ENCODE measurements at regions not wholly inside any gene's neighbourhood (a gene's known extent, or its start where the extent isn't known, plus 50 kb on each side); places are given as distances from the start of the nearest gene placed in this dataset.
"Not testable (repeated sequence)": the region's sequence is repeated elsewhere in the genome, so short reads cannot be mapped to it uniquely, and the experiment has no call there.

DNA sequence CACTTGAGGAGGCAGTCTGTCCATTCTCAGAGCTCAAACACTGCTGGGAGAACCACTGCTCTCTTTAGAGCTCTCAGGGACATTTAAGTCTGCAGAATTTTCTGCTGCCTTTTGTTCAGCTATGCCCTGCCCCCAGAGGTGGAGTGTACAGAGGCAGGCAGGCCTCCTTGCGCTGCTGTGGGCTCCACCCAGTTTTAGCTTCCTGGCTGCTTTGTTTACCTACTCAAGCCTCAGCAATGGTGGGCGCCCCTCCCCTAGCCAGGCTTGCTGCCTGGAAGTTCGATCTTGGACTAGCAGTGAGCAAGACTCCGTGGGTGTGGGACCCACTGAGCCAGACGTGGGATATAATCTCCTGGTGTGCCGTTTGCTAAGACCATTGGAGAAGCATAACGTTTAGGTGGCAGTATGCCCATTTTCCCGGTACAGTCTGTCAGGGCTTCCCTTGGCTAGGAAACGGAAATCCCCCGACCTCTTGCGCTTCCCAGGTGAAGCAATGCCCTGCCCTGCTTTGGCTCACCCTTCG lies 271.6 kb upstream of the ZNF32 start:
- TF ChIP-seq TCF12 (IDR thresholded peaks at IDR 0.05); EP300 (IDR thresholded peaks at IDR 0.05; ENCODE audit: borderline replicate concordance in 1 of 2, low read depth in 1 of 2, low read length in 1 of 2); MXI1 (IDR thresholded peaks at IDR 0.05; ENCODE audit: low read depth, low read length); SIN3A (IDR thresholded peaks at IDR 0.05; ENCODE audit: borderline replicate concordance, low read depth, low read length); POLR2AphosphoS5 (IDR thresholded peaks at IDR 0.05; ENCODE audit: low read depth, low read length): not testable (repeated sequence)
- TF ChIP-seq, protein P1, sequence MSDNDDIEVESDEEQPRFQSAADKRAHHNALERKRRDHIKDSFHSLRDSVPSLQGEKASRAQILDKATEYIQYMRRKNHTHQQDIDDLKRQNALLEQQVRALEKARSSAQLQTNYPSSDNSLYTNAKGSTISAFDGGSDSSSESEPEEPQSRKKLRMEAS (IDR thresholded peaks at IDR 0.05; ENCODE audit: low read depth), result not testable (repeated sequence)
- TF ChIP-seq, protein P2, sequence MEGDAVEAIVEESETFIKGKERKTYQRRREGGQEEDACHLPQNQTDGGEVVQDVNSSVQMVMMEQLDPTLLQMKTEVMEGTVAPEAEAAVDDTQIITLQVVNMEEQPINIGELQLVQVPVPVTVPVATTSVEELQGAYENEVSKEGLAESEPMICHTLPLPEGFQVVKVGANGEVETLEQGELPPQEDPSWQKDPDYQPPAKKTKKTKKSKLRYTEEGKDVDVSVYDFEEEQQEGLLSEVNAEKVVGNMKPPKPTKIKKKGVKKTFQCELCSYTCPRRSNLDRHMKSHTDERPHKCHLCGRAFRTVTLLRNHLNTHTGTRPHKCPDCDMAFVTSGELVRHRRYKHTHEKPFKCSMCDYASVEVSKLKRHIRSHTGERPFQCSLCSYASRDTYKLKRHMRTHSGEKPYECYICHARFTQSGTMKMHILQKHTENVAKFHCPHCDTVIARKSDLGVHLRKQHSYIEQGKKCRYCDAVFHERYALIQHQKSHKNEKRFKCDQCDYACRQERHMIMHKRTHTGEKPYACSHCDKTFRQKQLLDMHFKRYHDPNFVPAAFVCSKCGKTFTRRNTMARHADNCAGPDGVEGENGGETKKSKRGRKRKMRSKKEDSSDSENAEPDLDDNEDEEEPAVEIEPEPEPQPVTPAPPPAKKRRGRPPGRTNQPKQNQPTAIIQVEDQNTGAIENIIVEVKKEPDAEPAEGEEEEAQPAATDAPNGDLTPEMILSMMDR (IDR thresholded peaks at IDR 0.05), result not testable (repeated sequence)
- TF ChIP-seq, protein P3, sequence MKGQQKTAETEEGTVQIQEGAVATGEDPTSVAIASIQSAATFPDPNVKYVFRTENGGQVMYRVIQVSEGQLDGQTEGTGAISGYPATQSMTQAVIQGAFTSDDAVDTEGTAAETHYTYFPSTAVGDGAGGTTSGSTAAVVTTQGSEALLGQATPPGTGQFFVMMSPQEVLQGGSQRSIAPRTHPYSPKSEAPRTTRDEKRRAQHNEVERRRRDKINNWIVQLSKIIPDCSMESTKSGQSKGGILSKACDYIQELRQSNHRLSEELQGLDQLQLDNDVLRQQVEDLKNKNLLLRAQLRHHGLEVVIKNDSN (IDR thresholded peaks at IDR 0.05; ENCODE audit: borderline replicate concordance, low read depth), result not testable (repeated sequence)
